Dermis microvascular lymphatic vessel endothelial cell (primary cell): ENCODE measurements at regions not wholly inside any gene's neighbourhood (a gene's known extent, or its start where the extent isn't known, plus 50 kb on each side); places are given as distances from the start of the nearest gene placed in this dataset.
"Not testable (repeated sequence)": the region's sequence is repeated elsewhere in the genome, so short reads cannot be mapped to it uniquely, and the experiment has no call there.

Source experiments
- DNase-seq, 2 donors: peaks; one replicate each; pipeline versions ENCODE4 v3.0.0 to v3.0.0-alpha.2; 2010; ENCODE audit warnings: low read depth in 2 of 2

- no peak for DNase-seq
Observed at GRCh38 chr2:4039896-4040295, 336.5 kb downstream of the DCDC2C start.

GRCh38 chr2:4047961-4048891, 344.9 kb downstream of the DCDC2C start:
- peak in 1 of 2 donors; percentile 39 for DNase-seq

GRCh38 chr2:4049463-4049862, 346.1 kb downstream of the DCDC2C start:
- DNase-seq = no peak

GRCh38 chr2:4053769-4054493, 350.6 kb downstream of the DCDC2C start:
- no peak for DNase-seq

GRCh38 chr2:4066217-4066616, 362.8 kb downstream of the DCDC2C start:
- DNase-seq = no peak

- DNase-seq = no peak
Observed at GRCh38 chr2:4073026-4073569, 369.7 kb downstream of the DCDC2C start.

- no peak for DNase-seq
Observed at GRCh38 chr2:4077017-4077416, 373.6 kb downstream of the DCDC2C start.

GRCh38 chr2:4085186-4085585, 381.8 kb downstream of the DCDC2C start:
- DNase-seq = no peak

- DNase-seq = no peak
Observed at GRCh38 chr2:4090668-4091630, 387.6 kb downstream of the DCDC2C start.

- DNase-seq = no peak
Observed at GRCh38 chr2:4091869-4092268, 388.5 kb downstream of the DCDC2C start.

- no peak for DNase-seq
Observed at GRCh38 chr2:4094743-4095142, 391.4 kb downstream of the DCDC2C start.

GRCh38 chr2:4096978-4097766, 393.8 kb downstream of the DCDC2C start:
- no peak for DNase-seq

GRCh38 chr2:4098137-4098536, 394.8 kb downstream of the DCDC2C start:
- DNase-seq = no peak

GRCh38 chr2:4101936-4102335, 398.6 kb downstream of the DCDC2C start:
- DNase-seq = no peak

- no peak for DNase-seq
Observed at GRCh38 chr2:4107179-4107578, 403.8 kb downstream of the DCDC2C start.

- no peak for DNase-seq
Observed at GRCh38 chr2:4110273-4110672, 406.9 kb downstream of the DCDC2C start.

- DNase-seq = not testable (repeated sequence)
Observed at GRCh38 chr2:4115435-4115834, 412.1 kb downstream of the DCDC2C start.

GRCh38 chr2:4122726-4123125, 419.4 kb downstream of the DCDC2C start:
- DNase-seq = no peak

GRCh38 chr2:4130651-4131050, 427.3 kb downstream of the DCDC2C start:
- DNase-seq = no peak
